Limb (tissue), 2 donors: ENCODE measurements at regions not wholly inside any gene's neighbourhood (a gene's known extent, or its start where the extent isn't known, plus 50 kb on each side); places are given as distances from the start of the nearest gene placed in this dataset.

Experiments used
- DNase-seq, 2 donors: peaks; one replicate each; pipeline ENCODE4 v3.0.0-alpha.2; 2016; ENCODE audit errors: extremely low spot score in 2 of 2

GRCh38 chr11:42172441-42172840 is 713.0 kb upstream of the LRRC4C start:
- DNase-seq, result no peak

- DNase-seq, result no peak
Measured at GRCh38 chr11:42175203-42175602, 715.8 kb upstream of the LRRC4C start.

GRCh38 chr11:42179216-42179615 is 719.8 kb upstream of the LRRC4C start:
- no peak for DNase-seq

GRCh38 chr11:42195289-42196013 is 736.0 kb upstream of the LRRC4C start:
- DNase-seq, result no peak

- no peak for DNase-seq
Measured at GRCh38 chr11:42200311-42200710, 740.9 kb upstream of the LRRC4C start.

GRCh38 chr11:42201603-42202148 is 742.2 kb upstream of the LRRC4C start:
- DNase-seq, result no peak

- no peak for DNase-seq
Measured at GRCh38 chr11:42205518-42205917, 746.1 kb upstream of the LRRC4C start.

GRCh38 chr11:42225664-42226063 is 766.2 kb upstream of the LRRC4C start:
- no peak for DNase-seq

- DNase-seq, result no peak
Measured at GRCh38 chr11:42232673-42233072, 773.2 kb upstream of the LRRC4C start.

GRCh38 chr11:42234451-42234951 is 775.0 kb upstream of the LRRC4C start:
- DNase-seq, result no peak

- DNase-seq, result no peak
Measured at GRCh38 chr11:42237701-42238235, 778.3 kb upstream of the LRRC4C start.

- DNase-seq, result peak; percentile 40 to 74
Measured at GRCh38 chr11:42239188-42239587, 779.7 kb upstream of the LRRC4C start.

- no peak for DNase-seq
Measured at GRCh38 chr11:42243385-42243784, 783.9 kb upstream of the LRRC4C start.

- DNase-seq, result no peak
Measured at GRCh38 chr11:42244376-42244775, 784.9 kb upstream of the LRRC4C start.

- DNase-seq, result no peak
Measured at GRCh38 chr11:42249401-42249800, 789.9 kb upstream of the LRRC4C start.

- DNase-seq, result no peak
Measured at GRCh38 chr11:42249956-42250355, 790.5 kb upstream of the LRRC4C start.

- DNase-seq, result no peak
Measured at GRCh38 chr11:42251984-42252383, 792.5 kb upstream of the LRRC4C start.

GRCh38 chr11:42253156-42253555 is 793.7 kb upstream of the LRRC4C start:
- DNase-seq, result no peak

- DNase-seq, result no peak
Measured at GRCh38 chr11:42255906-42256305, 796.5 kb upstream of the LRRC4C start.

GRCh38 chr11:42257534-42257933 is 798.1 kb upstream of the LRRC4C start:
- DNase-seq, result no peak

GRCh38 chr11:42265072-42265471 is 805.6 kb upstream of the LRRC4C start:
- DNase-seq, result no peak

GRCh38 chr11:42271306-42271705 is 811.9 kb upstream of the LRRC4C start:
- DNase-seq, result no peak

- no peak for DNase-seq
Measured at GRCh38 chr11:42273977-42274376, 814.5 kb upstream of the LRRC4C start.
